ENCODE measurements at regions not wholly inside any gene's neighbourhood (a gene's known extent, or its start where the extent isn't known, plus 50 kb on each side); places are given as distances from the start of the nearest gene placed in this dataset.

DNA sequence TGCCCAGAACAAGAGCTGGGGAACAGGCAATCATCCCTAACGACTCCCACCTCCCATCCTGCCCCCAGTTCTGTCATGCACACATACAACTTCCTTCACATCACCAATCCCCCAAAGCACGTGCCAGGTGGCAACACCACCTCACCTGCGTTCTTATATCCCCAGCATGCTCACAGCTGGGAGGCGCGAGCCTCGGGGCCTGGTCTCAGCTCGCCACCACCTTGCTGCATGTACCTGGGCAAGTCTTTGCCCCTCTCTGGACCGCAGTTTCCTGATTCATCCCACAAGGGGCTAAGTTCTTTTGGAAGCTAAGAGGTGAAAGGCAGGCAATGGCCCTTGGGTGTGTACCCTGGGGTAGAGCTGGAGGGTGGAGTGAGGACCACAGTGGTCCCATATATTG, 119.2 kb upstream of the PJA1 start:
- Histone ChIP-seq H3F3A (ENCODE audit: low read depth) (no peaks in the 10 kb centered on the region), H3K27me3 (ENCODE audit: insufficient read depth, low read length, poor library complexity, severe bottlenecking) (no peaks in the 10 kb centered on the region), H3K4me2 (ENCODE audit: low read depth, low read length, poor library complexity, severe bottlenecking) (no peak overlapping the region), H3K4me3 (ENCODE audit: low read length, poor library complexity, severe bottlenecking) (no peak overlapping the region), H2AFZ (ENCODE audit: low read length) (no peak overlapping the region), H4K20me1 (ENCODE audit: insufficient read depth, low read length, poor library complexity, severe bottlenecking) (no peaks in the 10 kb centered on the region), H3K9ac (ENCODE audit: low read depth, low read length, poor library complexity, severe bottlenecking) (no peak overlapping the region), H3K79me2 (ENCODE audit: insufficient read depth, low read length) (no peaks in the 10 kb centered on the region), H3K36me3 (ENCODE audit: insufficient read depth, low read length) (no peaks in the 10 kb centered on the region), H3K9me3 (ENCODE audit: insufficient read depth, low read depth, low read length) (no peaks in the 10 kb centered on the region), H3K4me1 (ENCODE audit: insufficient read depth, low read length, poor library complexity, severe bottlenecking) (peaks cover 3% of the 10 kb centered on the region), H3K9me2 (replicated peaks; ENCODE audit: low read depth, low read length) (no peaks in the 10 kb centered on the region)
- TF ChIP-seq EZH2phosphoT487 (IDR thresholded peaks at IDR 0.05; ENCODE audit: borderline replicate concordance), result no peak
- TF ChIP-seq, protein P1, sequence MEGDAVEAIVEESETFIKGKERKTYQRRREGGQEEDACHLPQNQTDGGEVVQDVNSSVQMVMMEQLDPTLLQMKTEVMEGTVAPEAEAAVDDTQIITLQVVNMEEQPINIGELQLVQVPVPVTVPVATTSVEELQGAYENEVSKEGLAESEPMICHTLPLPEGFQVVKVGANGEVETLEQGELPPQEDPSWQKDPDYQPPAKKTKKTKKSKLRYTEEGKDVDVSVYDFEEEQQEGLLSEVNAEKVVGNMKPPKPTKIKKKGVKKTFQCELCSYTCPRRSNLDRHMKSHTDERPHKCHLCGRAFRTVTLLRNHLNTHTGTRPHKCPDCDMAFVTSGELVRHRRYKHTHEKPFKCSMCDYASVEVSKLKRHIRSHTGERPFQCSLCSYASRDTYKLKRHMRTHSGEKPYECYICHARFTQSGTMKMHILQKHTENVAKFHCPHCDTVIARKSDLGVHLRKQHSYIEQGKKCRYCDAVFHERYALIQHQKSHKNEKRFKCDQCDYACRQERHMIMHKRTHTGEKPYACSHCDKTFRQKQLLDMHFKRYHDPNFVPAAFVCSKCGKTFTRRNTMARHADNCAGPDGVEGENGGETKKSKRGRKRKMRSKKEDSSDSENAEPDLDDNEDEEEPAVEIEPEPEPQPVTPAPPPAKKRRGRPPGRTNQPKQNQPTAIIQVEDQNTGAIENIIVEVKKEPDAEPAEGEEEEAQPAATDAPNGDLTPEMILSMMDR (conservative IDR thresholded peaks at IDR 0.05; ENCODE audit: low read length), result no peak

DNA sequence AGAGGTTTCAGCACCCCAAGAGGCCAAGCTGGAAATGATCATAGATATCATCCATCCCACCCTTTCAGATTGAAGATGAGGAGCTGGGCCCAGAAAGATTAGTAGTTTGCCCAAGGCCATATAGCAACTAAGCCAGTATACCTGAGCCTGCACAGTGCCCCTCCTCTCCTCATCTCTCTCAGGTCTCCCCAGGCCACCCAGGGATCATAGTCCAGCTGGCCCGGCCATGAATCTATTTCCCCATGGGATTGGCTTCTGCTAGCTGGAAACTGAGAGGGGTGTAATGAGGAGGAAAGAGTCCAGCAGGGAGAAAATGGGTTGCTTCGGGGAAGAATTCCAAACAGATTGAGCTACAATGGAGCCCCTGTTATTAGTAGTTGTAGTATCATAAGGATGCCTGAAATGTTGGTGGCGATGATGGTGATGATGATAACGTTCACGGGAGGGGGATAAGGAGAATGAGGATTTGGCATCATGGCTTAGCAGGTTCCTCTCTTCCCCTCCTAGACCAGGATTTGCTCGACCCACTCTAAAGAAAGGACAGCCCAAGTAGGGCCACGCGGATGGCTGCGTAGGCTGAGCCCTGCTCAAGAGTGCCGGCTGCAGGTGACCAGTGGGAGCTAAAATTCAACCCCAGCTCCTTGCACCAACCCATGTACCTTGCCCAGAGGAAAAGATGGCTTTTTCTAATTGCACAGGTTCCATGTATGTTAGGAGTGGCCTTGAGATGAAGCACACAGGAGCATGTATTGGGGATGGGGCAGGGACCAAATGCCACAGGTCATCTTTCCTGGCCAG, 117.8 kb upstream of the PJA1 start:
- no peaks in the 10 kb centered on the region for H3K27me3 ChIP-seq (ENCODE audit: insufficient read depth, low read length, poor library complexity, severe bottlenecking)

DNA sequence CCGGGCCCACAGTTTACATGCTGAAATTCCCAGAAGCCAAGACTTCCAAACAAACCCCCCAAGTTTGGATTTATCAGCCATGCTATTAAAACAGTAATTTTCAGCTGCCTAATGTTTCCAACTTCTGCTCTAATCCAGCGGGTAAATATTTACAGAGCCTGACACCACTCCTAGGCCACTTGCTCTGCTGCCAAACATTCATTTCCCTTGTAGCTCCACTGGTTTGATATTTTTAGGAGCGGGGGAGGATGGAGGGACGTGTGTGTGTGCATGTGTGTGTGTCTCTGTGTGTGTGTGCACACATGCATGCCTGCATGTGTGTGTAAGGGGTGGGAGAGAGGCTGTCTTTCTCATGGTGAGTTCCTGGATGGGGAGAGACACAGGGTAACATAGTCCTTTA, 115.7 kb upstream of the PJA1 start:
- Histone ChIP-seq H3K9me3 (ENCODE audit: insufficient read depth, low read depth, low read length) (no peaks in the 10 kb centered on the region), H3K79me2 (ENCODE audit: insufficient read depth, low read length) (no peaks in the 10 kb centered on the region), H4K20me1 (ENCODE audit: insufficient read depth, low read length, poor library complexity, severe bottlenecking) (no peaks in the 10 kb centered on the region), H2AFZ (ENCODE audit: low read length) (no peak overlapping the region), H3K4me1 (ENCODE audit: insufficient read depth, low read length, poor library complexity, severe bottlenecking) (no peaks in the 10 kb centered on the region), H3K9me2 (replicated peaks; ENCODE audit: low read depth, low read length) (no peaks in the 10 kb centered on the region), H3K27me3 (ENCODE audit: insufficient read depth, low read length, poor library complexity, severe bottlenecking) (no peaks in the 10 kb centered on the region), H3K9ac (ENCODE audit: low read depth, low read length, poor library complexity, severe bottlenecking) (no peak overlapping the region), H3K4me3 (ENCODE audit: low read length, poor library complexity, severe bottlenecking) (no peak overlapping the region), H3F3A (ENCODE audit: low read depth) (no peaks in the 10 kb centered on the region), H3K4me2 (ENCODE audit: low read depth, low read length, poor library complexity, severe bottlenecking) (no peak overlapping the region), H3K36me3 (ENCODE audit: insufficient read depth, low read length) (no peaks in the 10 kb centered on the region)
- TF ChIP-seq, protein P1 (conservative IDR thresholded peaks at IDR 0.05; ENCODE audit: low read length), result no peak
- TF ChIP-seq EZH2phosphoT487 (IDR thresholded peaks at IDR 0.05; ENCODE audit: borderline replicate concordance), result no peak

More for the DNA sequence above, 117.8 kb upstream of the PJA1 start:
- no peaks in the 10 kb centered on the region for H3K4me1 ChIP-seq (ENCODE audit: insufficient read depth, low read length, poor library complexity, severe bottlenecking)
- no peaks in the 10 kb centered on the region for H3K9me3 ChIP-seq (ENCODE audit: insufficient read depth, low read depth, low read length)
- H3K9ac ChIP-seq (ENCODE audit: low read depth, low read length, poor library complexity, severe bottlenecking), result no peak overlapping the region
- no peaks in the 10 kb centered on the region for H3K36me3 ChIP-seq (ENCODE audit: insufficient read depth, low read length)
- no peak overlapping the region for H2AFZ ChIP-seq (ENCODE audit: low read length)
- no peak overlapping the region for H3K4me2 ChIP-seq (ENCODE audit: low read depth, low read length, poor library complexity, severe bottlenecking)
- H3K9me2 ChIP-seq (replicated peaks; ENCODE audit: low read depth, low read length), result no peaks in the 10 kb centered on the region
- H4K20me1 ChIP-seq (ENCODE audit: insufficient read depth, low read length, poor library complexity, severe bottlenecking), result no peaks in the 10 kb centered on the region
- no peaks in the 10 kb centered on the region for H3K79me2 ChIP-seq (ENCODE audit: insufficient read depth, low read length)
- no peak for TF ChIP-seq EZH2phosphoT487 (IDR thresholded peaks at IDR 0.05; ENCODE audit: borderline replicate concordance)
- TF ChIP-seq, protein P1 (conservative IDR thresholded peaks at IDR 0.05; ENCODE audit: low read length), result no peak
- H3K4me3 ChIP-seq (ENCODE audit: low read length, poor library complexity, severe bottlenecking), result no peak overlapping the region
- no peaks in the 10 kb centered on the region for H3F3A ChIP-seq (ENCODE audit: low read depth)

Data from Loucy (cell line).